Gastroesophageal sphincter (tissue), 4 donors: ENCODE measurements at regions not wholly inside any gene's neighbourhood (a gene's known extent, or its start where the extent isn't known, plus 50 kb on each side); places are given as distances from the start of the nearest gene placed in this dataset.
"Not testable (repeated sequence)": the region's sequence is repeated elsewhere in the genome, so short reads cannot be mapped to it uniquely, and the experiment has no call there.

Experiments used
- ATAC-seq: fragments of 150-250 bp; one replicate; pipeline ENCODE4 v1.9.1; 2016; ENCODE audit warnings: mild to moderate bottlenecking, moderate library complexity
- H3K27ac ChIP-seq, 4 donors: fragments of 200-600 bp; sonication (generic) in 3 of 4; 1 replicate in 3 of 4; 2 replicates in 1 of 4; pipeline ENCODE4 v1.5.1; 2016 to 2019
- H3K27me3 ChIP-seq: fragments of 200-600 bp; sonication (generic); one replicate; pipeline ENCODE4 v1.5.1; 2019
- H3K36me3 ChIP-seq, 2 donors: fragments of 200-600 bp; sonication (generic); one replicate each; pipeline ENCODE4 v1.5.1; 2019; ENCODE audit warnings: control low read depth in 1 of 2
- H3K4me1 ChIP-seq, 3 donors: fragments of 200-600 bp; sonication (generic); 1 replicate in 2 of 3; 2 replicates in 1 of 3; pipeline ENCODE4 v1.5.1; 2016 to 2019; ENCODE audit warnings: control low read depth in 2 of 3
- H3K4me3 ChIP-seq, 2 donors: fragments of 200-600 bp; sonication (generic); one replicate each; pipeline ENCODE4 v1.5.1; 2019; ENCODE audit warnings: mild to moderate bottlenecking in 1 of 2, moderate library complexity in 1 of 2
- H3K9me3 ChIP-seq, 3 donors: fragments of 200-600 bp; sonication (generic); one replicate each; pipeline ENCODE4 v1.5.1; 2017 to 2019; ENCODE audit warnings: control low read depth in 2 of 3
- CTCF ChIP-seq, 4 experiments: fragments of 200-600 bp in 2 of 4; fragments of 450-650 bp in 2 of 4; sonication (generic) in 1 of 4; IDR thresholded peaks; one replicate each; pipeline ENCODE4 v1.5.1; 2017 to 2019; ENCODE audit warnings: antibody characterized with exemption in 4 of 4, mild to moderate bottlenecking in 2 of 4, moderate library complexity in 2 of 4
- EP300 ChIP-seq: sonication (generic); formaldehyde crosslinking; IDR thresholded peaks from one replicate; pipeline ENCODE4 v1.6.1; 2017; ENCODE audit warnings: antibody characterized with exemption, mild to moderate bottlenecking
- POLR2A ChIP-seq, 2 donors: fragments of 450-650 bp; IDR thresholded peaks; one replicate each; pipeline ENCODE4 v1.6.1; 2017; ENCODE audit warnings: antibody characterized with exemption in 2 of 2, mild to moderate bottlenecking in 2 of 2, moderate library complexity in 1 of 2
- POLR2AphosphoS5 ChIP-seq: sonication (generic); formaldehyde crosslinking; IDR thresholded peaks from one replicate; pipeline ENCODE4 v1.6.1; 2017; ENCODE audit warnings: antibody characterized with exemption
- WGBS, 2 donors: methylation state at CpG; one replicate each; pipeline ENCODE4 v1.1.5; 2018; ENCODE audit warnings: low coverage in 1 of 2; 5-methylcytosine and 5-hydroxymethylcytosine counted together

- no peaks in the 10 kb centered on the region for H3K4me1 ChIP-seq
- ATAC-seq = no peak
- no peaks in the 10 kb centered on the region for H3K36me3 ChIP-seq
- H3K4me3 ChIP-seq = no peak overlapping the region
- no peaks in the 10 kb centered on the region for H3K9me3 ChIP-seq
- TF ChIP-seq CTCF (IDR thresholded peaks at IDR 0.05) = no peak
- TF ChIP-seq POLR2A (IDR thresholded peaks at IDR 0.05) = no peak
- no peak for TF ChIP-seq POLR2AphosphoS5
- TF ChIP-seq EP300 = no peak
- H3K27me3 ChIP-seq = no peaks in the 10 kb centered on the region
- H3K27ac ChIP-seq = peak overlapping the region in 1 of 4 donors; percentile 1
These were observed 1218.9 kb downstream of the ROBO2 start for GRCh38 chr3:78258798-78259197.

- ATAC-seq = no peak
- Histone ChIP-seq H3K27ac (no peak overlapping the region), H3K9me3 (no peaks in the 10 kb centered on the region), H3K4me3 (no peak overlapping the region), H3K4me1 (no peaks in the 10 kb centered on the region), H3K27me3 (no peaks in the 10 kb centered on the region), H3K36me3 (no peaks in the 10 kb centered on the region)
- TF ChIP-seq POLR2AphosphoS5 (no peak), CTCF (IDR thresholded peaks at IDR 0.05) (no peak), EP300 (no peak), POLR2A (IDR thresholded peaks at IDR 0.05) (no peak)
- 69% methylated on average over 1 of the region's 1 CpG; no CpG with 5 or more reads in 1 of the 2 donors for WGBS, 2 donors
These were observed 1220.5 kb downstream of the ROBO2 start for GRCh38 chr3:78260388-78260787.

GRCh38 chr3:78266550-78266949, 1226.7 kb downstream of the ROBO2 start:
- not testable (repeated sequence) for H3K27ac ChIP-seq, H3K27me3 ChIP-seq, H3K4me3 ChIP-seq, H3K36me3 ChIP-seq, ATAC-seq, H3K4me1 ChIP-seq
- H3K9me3 ChIP-seq = peaks cover 0 to 26% (median 0%) of the 10 kb centered on the region in 3 donors
- 88 to 90% methylated on average over 1 to 3 of the region's 3 CpGs for WGBS, 2 donors

GRCh38 chr3:78267235-78267634, 1227.3 kb downstream of the ROBO2 start:
- peaks cover 0 to 26% (median 0%) of the 10 kb centered on the region in 3 donors for H3K9me3 ChIP-seq
- no peaks in the 10 kb centered on the region for H3K36me3 ChIP-seq
- H3K4me3 ChIP-seq = no peak overlapping the region
- ATAC-seq = no peak
- no peak overlapping the region for H3K27ac ChIP-seq
- TF ChIP-seq POLR2A (IDR thresholded peaks at IDR 0.05) = no peak
- H3K27me3 ChIP-seq = no peaks in the 10 kb centered on the region
- no peaks in the 10 kb centered on the region for H3K4me1 ChIP-seq

GRCh38 chr3:78268087-78268486, 1228.2 kb downstream of the ROBO2 start:
- ATAC-seq = no peak
- TF ChIP-seq CTCF (IDR thresholded peaks at IDR 0.05) (no peak), POLR2AphosphoS5 (no peak), POLR2A (IDR thresholded peaks at IDR 0.05) (no peak), EP300 (no peak)

GRCh38 chr3:78268716-78269668, 1229.1 kb downstream of the ROBO2 start:
- no peaks in the 10 kb centered on the region for H3K27me3 ChIP-seq
- no CpG with 5 or more reads among the region's 5 CpGs for WGBS, 2 donors
- no peaks in the 10 kb centered on the region for H3K36me3 ChIP-seq
- no peak for TF ChIP-seq EP300
- TF ChIP-seq POLR2A (IDR thresholded peaks at IDR 0.05) = no peak
- TF ChIP-seq CTCF (IDR thresholded peaks at IDR 0.05) = no peak
- peaks cover 0 to 26% (median 0%) of the 10 kb centered on the region in 3 donors for H3K9me3 ChIP-seq
- no peak for ATAC-seq
- no peak overlapping the region for H3K27ac ChIP-seq
- no peak overlapping the region for H3K4me3 ChIP-seq
- H3K4me1 ChIP-seq = no peaks in the 10 kb centered on the region

More at GRCh38 chr3:78268087-78268486, 1228.2 kb downstream of the ROBO2 start:
- 70 to 100% methylated on average over 1 to 2 of the region's 2 CpGs for WGBS, 2 donors
- H3K9me3 ChIP-seq = peaks cover 0 to 26% (median 0%) of the 10 kb centered on the region in 3 donors
- H3K27me3 ChIP-seq = no peaks in the 10 kb centered on the region
- no peaks in the 10 kb centered on the region for H3K4me1 ChIP-seq
- H3K4me3 ChIP-seq = no peak overlapping the region
- H3K27ac ChIP-seq = no peak overlapping the region
- no peaks in the 10 kb centered on the region for H3K36me3 ChIP-seq
